ENCODE measurements at regions not wholly inside any gene's neighbourhood (a gene's known extent, or its start where the extent isn't known, plus 50 kb on each side); places are given as distances from the start of the nearest gene placed in this dataset.

DNA sequence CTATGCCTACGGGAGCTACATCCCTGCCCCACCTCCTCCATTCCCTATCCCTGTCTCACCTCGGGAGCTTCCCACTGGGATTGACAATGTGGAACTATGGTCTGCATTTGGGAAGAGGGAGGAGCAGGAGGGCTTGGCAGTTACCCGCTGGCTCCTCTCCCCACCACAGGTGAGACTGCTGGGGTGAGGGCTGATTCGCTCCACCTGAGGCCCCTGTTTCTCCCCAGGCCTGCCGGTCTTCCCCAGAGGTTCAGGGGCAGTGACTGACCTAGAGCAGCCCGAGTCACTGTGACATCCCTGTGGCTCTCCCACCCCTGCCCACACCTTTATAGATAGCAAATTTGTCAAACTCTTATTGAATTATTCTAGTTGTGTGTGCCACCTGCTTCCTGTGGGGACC, 252.6 kb downstream of the GLRX3 start:
- TF ChIP-seq, protein P1, sequence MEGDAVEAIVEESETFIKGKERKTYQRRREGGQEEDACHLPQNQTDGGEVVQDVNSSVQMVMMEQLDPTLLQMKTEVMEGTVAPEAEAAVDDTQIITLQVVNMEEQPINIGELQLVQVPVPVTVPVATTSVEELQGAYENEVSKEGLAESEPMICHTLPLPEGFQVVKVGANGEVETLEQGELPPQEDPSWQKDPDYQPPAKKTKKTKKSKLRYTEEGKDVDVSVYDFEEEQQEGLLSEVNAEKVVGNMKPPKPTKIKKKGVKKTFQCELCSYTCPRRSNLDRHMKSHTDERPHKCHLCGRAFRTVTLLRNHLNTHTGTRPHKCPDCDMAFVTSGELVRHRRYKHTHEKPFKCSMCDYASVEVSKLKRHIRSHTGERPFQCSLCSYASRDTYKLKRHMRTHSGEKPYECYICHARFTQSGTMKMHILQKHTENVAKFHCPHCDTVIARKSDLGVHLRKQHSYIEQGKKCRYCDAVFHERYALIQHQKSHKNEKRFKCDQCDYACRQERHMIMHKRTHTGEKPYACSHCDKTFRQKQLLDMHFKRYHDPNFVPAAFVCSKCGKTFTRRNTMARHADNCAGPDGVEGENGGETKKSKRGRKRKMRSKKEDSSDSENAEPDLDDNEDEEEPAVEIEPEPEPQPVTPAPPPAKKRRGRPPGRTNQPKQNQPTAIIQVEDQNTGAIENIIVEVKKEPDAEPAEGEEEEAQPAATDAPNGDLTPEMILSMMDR (IDR thresholded peaks at IDR 0.05): no peak
- TF ChIP-seq POLR2A (IDR thresholded peaks at IDR 0.05): no peak

Data from ovary (tissue), 3 donors.